Astrocyte (in vitro differentiated cells and primary cell): ENCODE measurements at regions not wholly inside any gene's neighbourhood (a gene's known extent, or its start where the extent isn't known, plus 50 kb on each side); places are given as distances from the start of the nearest gene placed in this dataset.

Source experiments
- EZH2 ChIP-seq: IDR thresholded peaks from 2 replicates; pipeline ENCODE4 v1.6.1; 2012; ENCODE audit warnings: mild to moderate bottlenecking, low read length, inconsistent platforms; ENCODE audit not compliant: insufficient read depth
- TF ChIP-seq, protein P1 (sequence below): IDR thresholded peaks from 2 replicates; pipeline ENCODE4 v1.5.1; 2011; ENCODE audit warnings: low read depth, mild to moderate bottlenecking, inconsistent platforms, low read length, moderate library complexity; ENCODE audit not compliant: insufficient read depth

- TF ChIP-seq, protein P1, sequence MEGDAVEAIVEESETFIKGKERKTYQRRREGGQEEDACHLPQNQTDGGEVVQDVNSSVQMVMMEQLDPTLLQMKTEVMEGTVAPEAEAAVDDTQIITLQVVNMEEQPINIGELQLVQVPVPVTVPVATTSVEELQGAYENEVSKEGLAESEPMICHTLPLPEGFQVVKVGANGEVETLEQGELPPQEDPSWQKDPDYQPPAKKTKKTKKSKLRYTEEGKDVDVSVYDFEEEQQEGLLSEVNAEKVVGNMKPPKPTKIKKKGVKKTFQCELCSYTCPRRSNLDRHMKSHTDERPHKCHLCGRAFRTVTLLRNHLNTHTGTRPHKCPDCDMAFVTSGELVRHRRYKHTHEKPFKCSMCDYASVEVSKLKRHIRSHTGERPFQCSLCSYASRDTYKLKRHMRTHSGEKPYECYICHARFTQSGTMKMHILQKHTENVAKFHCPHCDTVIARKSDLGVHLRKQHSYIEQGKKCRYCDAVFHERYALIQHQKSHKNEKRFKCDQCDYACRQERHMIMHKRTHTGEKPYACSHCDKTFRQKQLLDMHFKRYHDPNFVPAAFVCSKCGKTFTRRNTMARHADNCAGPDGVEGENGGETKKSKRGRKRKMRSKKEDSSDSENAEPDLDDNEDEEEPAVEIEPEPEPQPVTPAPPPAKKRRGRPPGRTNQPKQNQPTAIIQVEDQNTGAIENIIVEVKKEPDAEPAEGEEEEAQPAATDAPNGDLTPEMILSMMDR = no peak
- no peak for TF ChIP-seq EZH2
Measured at GRCh38 chr10:78298835-78299234, 265.2 kb downstream of the RPS24 start.
